Ramos (cell line): ENCODE measurements at regions not wholly inside any gene's neighbourhood (a gene's known extent, or its start where the extent isn't known, plus 50 kb on each side); places are given as distances from the start of the nearest gene placed in this dataset.

Experiments used
- in situ Hi-C: fragments of 300-500 bp; cut with MboI; formaldehyde crosslinking; loops from one replicate; pipeline ENCODE4 v1.14.3; 2022; ENCODE audit warnings: low sequenced_read_pairs; ENCODE audit not compliant: unreplicated experiment

- in situ Hi-C loops, result no loop called here
Observed at GRCh38 chrX:40285876-40286275, 188.1 kb upstream of the BCOR start.

GRCh38 chrX:40284852-40285251, 187.1 kb upstream of the BCOR start:
- in situ Hi-C loops, result no loop called here

GRCh38 chrX:40283981-40284380, 186.2 kb upstream of the BCOR start:
- in situ Hi-C loops, result no loop called here

- in situ Hi-C loops, result no loop called here
Observed at GRCh38 chrX:40282946-40283660, 185.3 kb upstream of the BCOR start.

- in situ Hi-C loops, result no loop called here
Observed at GRCh38 chrX:40282348-40282747, 184.6 kb upstream of the BCOR start.

GRCh38 chrX:40281336-40282005, 183.7 kb upstream of the BCOR start:
- in situ Hi-C loops, result no loop called here

GRCh38 chrX:40279762-40280161, 182.0 kb upstream of the BCOR start:
- in situ Hi-C loops, result no loop called here

- in situ Hi-C loops, result no loop called here
Observed at GRCh38 chrX:40279091-40279430, 181.3 kb upstream of the BCOR start.

GRCh38 chrX:40278340-40279090, 180.8 kb upstream of the BCOR start:
- in situ Hi-C loops, result no loop called here

GRCh38 chrX:40277672-40278071, 179.9 kb upstream of the BCOR start:
- in situ Hi-C loops, result no loop called here

- in situ Hi-C loops, result no loop called here
Observed at GRCh38 chrX:40273356-40274050, 175.7 kb upstream of the BCOR start.

- in situ Hi-C loops, result no loop called here
Observed at GRCh38 chrX:40272776-40273175, 175.0 kb upstream of the BCOR start.

GRCh38 chrX:40272141-40272540, 174.4 kb upstream of the BCOR start:
- in situ Hi-C loops, result no loop called here

GRCh38 chrX:40268188-40268520, 170.4 kb upstream of the BCOR start:
- in situ Hi-C loops, result no loop called here

- in situ Hi-C loops, result no loop called here
Observed at GRCh38 chrX:40267334-40268187, 169.8 kb upstream of the BCOR start.

GRCh38 chrX:40266490-40267333, 169.0 kb upstream of the BCOR start:
- in situ Hi-C loops, result no loop called here

- in situ Hi-C loops, result no loop called here
Observed at GRCh38 chrX:40265936-40266335, 168.2 kb upstream of the BCOR start.

- in situ Hi-C loops, result no loop called here
Observed at GRCh38 chrX:40263014-40263560, 165.3 kb upstream of the BCOR start.
